LoVo (cell line): ENCODE measurements at regions not wholly inside any gene's neighbourhood (a gene's known extent, or its start where the extent isn't known, plus 50 kb on each side); places are given as distances from the start of the nearest gene placed in this dataset.
"Not testable (repeated sequence)": the region's sequence is repeated elsewhere in the genome, so short reads cannot be mapped to it uniquely, and the experiment has no call there.

Experiments
- DNase-seq: peaks from one replicate; pipeline ENCODE4 v3.0.0-alpha.2; 2016; ENCODE audit warnings: low spot score

DNA sequence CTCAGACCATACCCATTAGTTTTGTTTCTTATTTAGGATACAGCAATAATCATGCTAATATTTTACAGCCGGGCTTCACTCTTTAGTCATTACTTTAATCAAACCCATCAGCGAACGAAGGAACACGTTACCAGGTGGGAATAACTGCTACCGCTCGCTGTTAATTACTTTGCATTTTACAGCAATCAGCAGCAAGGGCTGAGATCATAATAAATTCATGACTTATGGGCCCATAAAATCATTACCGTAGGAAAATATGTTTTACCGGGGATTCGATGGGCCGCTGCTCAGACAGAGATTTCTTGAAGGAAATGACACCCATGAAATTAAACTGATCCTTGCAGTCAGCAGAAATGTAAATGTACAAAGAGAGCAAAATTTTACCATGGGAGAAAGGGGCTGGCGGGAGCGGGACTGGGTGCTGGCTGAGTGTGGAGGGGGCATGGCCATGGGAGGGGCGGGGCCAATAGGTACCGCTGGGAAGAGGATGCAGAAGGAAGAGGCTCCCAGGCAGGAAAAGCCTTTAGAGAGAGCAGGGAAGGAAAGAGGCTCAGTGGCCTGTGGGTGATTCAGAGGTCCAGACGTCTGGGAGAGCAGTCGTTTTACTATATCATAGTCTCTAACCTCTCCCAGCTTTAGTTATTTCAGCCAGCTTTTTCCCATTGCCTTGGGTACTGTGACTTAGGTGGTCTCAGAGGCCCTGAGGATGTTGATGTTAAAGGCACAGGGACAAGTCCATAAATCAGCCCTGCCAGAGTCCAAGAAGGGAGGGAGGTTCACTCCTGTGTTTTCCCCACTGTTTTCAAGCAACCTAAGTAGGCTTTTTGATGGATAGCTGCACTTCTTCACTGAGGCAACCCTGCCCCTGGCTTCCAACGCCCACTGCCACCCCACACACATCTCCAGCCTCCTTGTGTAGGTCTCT, 258.9 kb downstream of the SEC16B start:
- DNase-seq: no peak

DNA sequence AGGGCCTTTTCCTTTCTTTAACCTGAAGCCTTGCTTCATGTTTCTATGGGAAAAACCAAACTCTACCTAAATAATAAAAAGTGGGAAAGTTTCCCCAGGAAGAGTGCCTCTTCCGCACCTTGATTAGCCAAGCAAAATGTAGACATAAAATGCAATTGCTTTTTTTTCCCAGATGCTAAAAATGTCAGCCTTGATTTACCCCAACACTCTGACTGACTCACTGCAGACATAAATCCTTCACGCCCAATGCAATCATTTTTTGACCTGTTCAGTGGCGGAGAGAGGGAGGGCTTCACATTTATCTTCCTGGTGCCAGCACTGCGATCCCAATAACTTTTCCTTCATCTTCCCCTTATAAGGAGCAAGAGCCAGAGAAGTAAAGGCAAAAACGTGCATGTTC, 261.5 kb downstream of the SEC16B start:
- no peak for DNase-seq

DNA sequence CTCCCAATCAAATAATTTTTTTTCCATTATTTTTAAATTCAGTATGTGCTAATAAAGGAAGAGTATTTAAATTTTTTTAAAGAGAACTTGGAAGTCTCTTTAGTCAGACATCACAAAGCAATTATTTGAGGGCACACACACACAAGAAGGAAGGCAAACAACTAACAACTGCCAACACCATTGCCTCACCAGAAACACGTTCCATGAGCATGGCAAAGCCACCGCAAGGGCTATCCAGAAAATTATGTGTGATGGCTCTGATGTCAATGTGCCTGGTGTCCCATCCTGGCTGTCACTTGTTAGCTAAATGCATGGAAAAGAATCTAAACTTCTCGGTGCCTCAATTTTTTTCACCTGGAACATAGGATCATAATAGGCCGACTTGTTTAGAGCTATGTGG, 262.9 kb downstream of the SEC16B start:
- DNase-seq: no peak

DNA sequence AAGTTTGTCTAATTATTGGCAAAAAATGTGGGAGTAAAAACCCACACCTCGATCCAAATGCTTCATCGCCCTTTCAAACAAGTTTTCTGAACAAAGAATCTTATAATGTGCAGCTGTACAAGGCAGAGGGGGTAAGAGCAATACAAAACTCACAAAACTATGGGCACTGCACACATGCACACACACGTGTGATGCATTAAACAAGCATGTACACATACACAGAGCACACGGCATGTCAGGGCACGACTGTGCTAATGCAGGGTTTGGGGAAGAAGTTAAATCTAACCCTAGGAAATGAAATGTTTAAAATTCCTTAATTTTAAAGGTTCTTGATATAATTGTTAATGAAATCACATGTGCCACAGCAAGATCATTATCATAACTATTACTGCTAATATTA, 264.0 kb downstream of the SEC16B start:
- DNase-seq: no peak

DNA sequence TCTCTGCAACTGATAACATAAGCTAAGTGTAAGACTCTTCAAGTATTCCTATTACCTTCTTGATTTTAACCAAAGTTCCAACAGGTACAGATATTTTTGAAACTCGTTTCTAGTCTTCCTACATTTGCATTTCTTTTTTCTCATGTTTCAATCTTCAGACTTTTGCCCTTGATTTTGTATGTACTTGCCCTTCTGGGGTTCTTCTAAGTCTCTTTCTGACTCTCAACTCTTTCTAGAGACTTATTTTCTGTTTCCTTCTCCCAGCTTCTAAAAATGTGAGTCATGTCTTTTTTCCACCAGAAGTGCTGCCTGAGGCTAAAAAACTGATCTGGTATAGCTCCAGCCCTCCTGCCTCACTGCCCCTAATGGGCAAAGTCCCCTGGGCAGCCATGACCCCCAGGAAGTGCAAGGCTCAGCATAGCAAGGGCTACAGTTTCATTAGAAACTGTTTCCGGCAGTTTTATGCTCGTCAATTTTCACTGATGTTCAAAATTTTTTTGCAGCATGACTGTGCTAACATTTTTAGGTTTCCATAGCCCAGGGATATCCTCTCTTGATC, 265.9 kb downstream of the SEC16B start:
- no peak for DNase-seq

DNA sequence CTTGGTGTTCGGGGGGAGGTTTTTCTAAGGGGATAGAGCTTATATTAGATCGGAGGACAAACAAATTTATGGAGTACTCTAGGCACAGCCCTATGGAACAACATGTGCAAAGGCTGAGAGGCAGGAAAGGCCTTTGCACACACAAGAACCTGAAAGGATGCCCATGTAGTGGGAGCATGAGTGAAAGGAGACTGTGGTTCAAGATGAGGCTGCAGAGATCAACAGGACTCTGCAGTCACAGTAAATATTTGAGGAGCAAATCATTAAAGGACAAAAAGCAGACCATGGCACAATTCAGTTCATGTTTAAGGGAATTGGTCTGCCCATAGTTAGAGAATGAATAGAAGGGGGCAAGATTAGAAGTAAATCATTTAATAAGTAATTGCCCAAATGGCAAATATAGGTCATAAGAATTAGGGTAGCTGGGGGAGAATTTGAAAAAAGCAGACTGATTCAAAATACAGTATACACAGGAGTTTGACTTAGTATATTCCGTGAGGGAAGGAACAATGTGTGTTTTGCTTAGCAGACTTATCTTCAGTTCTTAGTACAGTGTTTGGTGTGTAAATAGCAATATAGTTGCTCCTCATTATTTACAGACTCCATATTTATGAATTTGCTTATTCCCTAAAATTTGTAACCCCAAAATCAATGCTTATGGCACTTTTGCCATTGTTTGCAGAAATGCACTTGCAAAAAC, 268.1 kb downstream of the SEC16B start:
- no peak for DNase-seq

DNA sequence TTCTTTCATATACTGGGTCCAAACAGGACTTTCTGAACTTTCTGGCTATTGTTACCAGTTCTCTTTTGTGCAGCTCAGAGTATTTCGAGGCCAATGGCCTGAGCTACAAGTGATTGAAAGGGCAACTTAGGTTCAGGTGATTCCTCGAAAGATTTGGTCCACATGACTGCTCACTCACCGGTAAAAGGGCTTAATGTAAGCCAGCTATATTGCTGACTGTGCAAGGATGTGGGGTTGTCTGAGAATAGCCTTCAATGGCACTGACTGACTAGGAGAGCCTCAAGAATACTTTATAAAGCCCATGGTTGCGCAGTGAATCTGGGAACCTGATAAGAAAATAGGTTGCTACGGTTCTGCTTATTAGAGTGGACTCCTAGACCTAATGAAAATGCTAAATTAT, 269.0 kb downstream of the SEC16B start:
- DNase-seq: no peak

DNA sequence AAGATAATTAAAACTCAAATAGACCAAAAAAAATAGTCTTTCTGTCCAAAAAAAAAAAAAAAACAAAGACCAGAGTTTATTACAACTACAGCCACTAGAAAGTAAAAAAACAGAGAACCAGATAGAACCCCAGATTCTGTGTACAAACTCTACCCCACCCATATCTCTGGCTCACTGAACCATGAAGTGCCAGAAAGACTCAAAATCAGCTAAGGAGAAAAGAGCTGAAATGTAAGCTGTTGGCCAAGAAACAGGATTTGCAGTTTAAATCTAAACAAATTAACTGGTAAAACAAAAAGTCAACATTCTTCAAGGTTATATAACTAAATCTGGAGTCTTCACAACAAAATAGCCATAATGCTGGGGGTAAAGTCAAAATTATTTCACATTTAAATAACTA, 278.9 kb downstream of the SEC16B start:
- DNase-seq: no peak

DNA sequence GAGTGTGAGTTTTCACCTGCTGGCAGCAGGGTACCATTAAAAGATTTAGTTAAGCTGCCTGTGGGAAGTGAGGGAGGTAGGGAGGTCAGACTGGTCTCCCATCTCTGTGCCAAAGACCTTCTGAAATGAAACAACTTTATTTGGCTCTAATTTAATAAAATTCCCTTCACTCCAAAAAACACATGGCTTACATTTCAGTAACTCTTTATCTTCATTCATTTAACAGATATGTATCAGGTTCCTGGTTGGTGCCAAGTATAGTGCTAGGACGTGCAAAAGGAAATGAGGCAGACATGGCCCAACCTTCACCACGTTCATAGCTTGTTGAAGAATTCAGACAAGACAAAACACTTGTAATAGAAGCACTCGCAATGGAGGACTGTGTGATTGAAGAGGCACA, 282.3 kb downstream of the SEC16B start:
- no peak for DNase-seq

DNA sequence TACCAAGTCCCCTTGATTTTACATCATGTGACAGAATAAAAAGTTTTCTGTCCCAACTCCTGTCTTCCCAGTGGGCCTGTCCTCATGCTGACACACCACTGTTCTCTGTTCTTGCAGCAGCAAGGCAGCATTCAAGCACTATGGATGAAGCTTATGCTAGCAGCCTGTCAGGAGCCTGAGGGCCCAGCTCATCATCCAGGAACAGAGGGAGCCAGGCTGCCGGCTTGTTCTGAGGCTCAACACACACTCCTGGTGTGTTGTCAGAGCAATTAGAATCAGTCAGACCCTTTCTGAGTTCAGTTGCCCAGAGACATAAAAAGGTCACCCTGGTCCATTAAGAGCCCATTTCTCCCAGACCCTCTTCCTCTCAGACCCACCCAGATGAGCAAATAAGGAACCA, 282.9 kb downstream of the SEC16B start:
- DNase-seq: no peak

DNA sequence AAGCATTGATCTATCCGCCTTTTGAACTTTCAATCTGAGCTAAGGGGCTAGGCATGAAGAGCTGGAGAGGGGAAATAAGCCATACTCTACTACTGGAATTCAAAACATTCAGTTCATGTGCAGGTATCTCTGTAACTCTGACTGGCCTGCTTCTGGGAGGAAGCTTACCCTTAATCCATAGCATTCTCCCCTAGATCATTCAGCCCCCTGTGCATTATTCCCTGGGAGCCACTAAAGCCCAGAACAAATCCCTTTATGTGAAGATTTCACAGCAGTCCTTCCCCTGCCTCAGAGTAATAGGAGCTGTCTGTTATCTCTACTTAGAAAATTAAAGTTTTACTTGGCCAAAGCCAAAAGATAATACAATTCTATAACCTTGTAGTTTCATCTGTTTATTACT, 300.7 kb downstream of the SEC16B start:
- no peak for DNase-seq

DNA sequence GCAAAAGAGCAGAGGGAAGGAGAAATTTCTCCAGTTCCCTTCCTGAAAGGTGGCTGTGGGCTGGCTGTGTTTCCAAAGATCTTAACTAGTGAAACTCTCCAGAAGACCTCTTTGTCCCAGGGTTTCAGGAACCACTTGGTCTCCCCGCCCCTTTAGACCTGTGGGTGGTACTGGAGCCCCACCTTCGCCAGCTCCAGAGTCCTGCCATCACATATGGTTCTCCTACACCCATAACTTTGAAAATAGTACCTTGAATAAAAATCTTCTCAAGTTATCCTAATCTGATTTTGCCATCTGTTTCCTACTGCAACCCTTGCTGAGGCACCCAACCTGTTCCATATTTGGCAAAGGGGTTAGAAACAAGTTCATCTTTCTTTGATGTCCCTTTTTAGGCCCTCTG, 303.9 kb downstream of the SEC16B start:
- DNase-seq: no peak

DNA sequence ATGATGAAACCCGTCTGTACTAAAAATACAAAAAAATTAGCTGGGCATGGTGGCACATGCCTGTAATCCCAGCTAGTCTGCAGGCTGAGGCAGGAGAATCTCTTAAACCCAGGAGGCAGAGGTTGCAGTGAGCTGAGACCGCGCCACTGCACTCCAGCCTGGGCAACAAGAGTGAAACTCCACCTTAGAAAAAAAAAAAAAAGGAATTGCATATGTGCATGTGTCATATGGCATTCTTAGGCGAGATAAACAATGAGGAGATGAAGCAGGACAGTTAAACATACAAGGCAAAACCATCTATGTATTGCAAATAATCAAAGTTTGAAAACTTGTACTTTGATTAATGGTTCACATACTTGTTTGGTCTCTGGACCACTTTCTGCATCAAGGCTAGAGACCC, 305.1 kb downstream of the SEC16B start:
- DNase-seq: not testable (repeated sequence)

DNA sequence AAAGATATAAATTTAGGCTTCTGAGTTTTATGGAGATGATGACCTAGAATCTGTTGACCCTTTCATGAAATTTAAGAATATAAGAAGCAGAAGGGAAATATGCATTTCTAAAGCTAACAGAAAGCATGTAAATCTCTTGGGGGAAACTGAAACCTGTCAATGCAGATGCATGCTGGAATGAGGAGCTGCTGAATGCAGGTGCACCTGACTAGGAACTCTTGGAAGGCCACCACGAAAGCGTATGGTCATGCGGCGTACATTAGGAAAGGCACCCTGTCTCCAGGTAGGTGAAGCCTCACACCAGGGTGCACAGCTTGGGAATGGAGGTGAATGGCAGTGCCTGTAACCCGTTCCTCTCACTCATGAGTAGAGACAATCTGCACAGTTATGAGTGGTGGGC, 309.7 kb downstream of the SEC16B start:
- no peak for DNase-seq

DNA sequence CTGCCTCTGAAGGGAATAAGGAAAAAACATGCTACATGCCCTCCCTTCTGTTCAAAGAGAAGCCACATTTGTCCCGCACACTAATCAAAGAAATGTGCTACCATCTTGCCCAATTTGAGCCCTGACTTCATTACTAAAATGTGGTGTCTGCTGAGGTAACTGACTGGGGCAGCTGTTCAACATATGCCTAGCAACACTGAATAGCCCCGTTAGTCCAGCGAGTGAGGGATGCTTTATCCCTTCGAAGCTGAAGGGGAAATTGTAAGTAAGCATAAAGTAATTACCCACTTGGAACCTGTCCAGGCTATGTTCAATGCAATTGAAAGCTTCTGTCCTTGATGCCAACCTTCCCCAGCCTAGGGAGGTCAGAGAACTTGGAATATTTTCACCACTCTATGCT, 310.6 kb downstream of the SEC16B start:
- DNase-seq: no peak

DNA sequence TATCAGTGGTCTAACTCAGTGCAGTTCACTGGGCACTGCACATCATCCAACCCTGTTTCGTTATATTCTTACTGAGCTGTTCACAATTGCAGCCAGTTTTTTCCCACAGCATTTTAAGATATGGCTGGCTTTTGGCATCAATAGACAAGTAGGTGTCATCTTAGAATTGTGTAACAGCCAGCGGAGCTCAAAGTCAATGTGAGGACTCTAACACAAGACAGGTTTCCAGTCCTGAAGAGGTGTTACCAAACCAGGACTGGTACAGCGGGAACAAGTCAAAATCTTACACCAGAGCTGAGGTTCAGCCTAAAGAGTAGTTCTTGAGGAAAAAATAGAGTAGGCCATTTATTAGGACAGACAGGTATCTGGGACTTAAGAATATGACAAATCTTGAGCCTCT, 313.3 kb downstream of the SEC16B start:
- DNase-seq: no peak

DNA sequence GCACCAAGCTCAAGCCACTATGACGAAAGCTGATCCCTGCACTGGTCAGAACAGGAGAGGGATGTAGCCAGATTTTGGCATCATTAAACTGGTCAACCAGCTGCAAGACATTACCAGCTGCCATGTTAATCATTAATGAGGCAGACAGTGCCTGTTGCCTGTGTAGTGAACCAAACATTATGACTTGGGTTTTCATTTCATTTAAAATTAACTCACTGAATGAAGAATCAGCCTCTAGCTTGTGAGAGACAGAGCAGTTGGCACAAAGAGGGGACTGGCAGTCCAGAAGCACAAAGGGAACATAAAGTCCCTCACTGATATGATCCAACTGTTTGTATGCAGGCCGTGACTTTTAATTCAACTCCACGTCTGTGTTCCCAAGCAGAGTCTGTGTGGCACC, 318.9 kb downstream of the SEC16B start:
- DNase-seq: no peak

DNA sequence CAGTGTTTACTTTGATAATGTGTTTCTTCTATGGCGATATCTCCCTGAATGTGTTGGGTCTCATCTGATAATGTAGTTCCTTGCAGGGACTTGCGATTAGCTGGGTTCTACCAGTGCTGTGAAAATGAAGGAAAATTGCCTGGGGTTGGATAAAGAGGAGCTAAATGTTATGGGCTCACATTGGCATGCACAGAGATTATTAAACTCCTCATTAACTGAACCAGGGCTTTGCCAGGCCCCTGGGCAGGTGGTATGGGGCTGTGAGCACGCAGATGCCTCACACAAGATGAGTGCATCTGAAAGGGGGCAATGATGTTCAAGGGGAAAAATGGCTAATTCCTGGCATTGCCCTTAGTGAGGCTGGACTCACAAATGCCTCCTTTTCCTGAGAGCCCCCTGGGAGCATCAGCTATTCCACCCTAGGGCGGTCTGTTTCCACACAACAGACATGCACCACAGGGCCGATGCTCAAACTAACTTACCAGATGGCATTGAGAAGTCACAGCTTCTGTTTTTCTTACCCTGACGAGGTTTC, 321.1 kb downstream of the SEC16B start:
- no peak for DNase-seq

DNA sequence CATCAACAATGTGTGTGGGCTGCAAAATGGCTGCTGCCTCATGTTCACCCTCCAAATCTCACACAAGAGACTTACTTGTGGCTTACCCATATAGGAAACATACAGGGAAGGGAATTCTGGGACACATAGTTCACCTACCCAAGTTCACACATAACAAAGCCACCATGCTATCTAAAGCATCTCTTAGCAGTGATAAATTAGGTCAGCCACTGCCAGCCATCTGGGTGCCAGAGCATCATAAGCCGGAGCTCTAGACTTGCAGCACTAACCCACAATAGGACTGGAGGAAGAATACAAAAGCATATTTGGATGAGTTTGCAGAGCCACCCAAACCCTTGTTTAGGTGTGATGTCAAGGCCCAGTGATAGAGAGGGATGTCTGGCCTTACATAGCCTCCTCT, 321.7 kb downstream of the SEC16B start:
- no peak for DNase-seq

DNA sequence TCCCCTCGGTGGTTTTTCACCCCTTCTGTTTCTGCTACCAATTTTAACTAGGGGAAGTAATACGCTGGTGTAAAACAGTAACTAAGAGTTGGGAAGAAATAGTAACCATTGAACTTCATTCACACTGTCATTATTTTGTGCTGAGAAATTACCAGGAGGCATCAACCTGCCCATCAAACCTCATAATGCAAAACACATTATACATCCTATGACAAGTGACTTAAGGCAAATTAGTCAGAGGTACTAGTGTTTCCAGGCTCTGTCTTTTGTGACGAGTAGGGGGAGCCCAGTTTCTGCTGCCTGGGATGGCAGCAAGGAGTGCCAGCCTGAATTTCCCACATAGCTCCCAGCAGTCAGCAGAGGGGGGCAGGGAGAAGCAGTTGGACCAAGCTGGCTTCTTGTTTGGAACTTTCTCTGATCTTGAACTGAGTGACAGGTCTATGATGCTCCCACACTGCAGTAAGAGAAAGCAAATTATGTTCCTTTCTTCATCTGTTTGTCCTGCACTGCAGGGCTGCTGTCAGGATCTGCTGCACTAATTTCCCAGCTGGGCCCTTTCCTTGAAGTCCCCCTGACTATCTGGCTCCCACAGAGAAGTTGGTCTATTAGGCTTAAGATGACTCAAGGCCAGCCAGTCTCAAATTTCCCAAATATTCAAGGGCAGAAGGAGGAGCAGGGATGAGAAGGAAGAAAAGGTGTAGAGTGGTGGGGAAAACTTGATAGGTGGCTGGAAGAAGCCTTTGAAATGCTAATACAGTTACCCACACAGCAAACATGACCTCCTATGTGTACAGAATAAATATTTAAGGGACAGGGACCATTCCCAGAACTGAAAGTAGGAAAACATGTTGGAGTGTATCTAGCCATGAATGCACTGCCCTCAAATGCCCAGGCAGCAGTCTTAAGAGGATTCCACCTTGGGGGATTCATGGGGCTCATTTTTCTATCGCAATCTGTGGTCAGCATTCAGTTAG, 322.8 kb downstream of the SEC16B start:
- no peak for DNase-seq

DNA sequence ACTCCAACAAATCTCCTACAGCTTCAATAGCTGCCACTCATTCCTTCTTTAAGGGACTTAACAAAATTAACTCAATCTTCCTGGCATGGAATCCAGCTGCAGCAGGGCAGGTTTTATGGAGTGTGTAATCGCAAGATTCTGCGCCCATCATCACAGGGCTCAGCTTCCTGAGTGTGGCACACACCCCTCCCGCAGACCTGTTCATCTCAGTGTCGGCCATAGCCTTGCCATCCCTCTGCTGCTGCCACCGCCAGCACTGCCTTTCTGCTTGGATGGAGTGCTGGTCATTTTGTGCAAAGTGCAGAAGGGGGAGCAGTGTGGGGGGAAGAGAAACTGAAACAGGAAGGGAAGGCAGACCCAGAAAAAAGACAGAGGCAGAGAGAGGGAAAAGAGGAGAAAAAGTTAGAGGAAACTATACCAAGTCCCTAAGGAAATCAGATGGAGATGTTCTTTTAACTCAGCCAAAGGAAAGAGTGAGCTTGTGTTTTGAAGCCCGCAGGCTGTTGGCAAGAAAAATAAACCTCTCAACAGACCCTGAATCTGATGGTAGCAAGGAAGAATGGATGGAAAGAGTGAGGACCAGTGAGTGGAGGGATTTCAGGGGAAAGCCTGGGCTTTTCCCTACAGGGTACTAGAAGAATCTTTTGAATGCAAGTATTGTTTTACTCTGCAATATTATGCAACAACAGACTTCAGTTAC, 324.2 kb downstream of the SEC16B start:
- DNase-seq: no peak
